Frontal cortex (tissue), 1 donor: ENCODE measurements at regions not wholly inside any gene's neighbourhood (a gene's known extent, or its start where the extent isn't known, plus 50 kb on each side); places are given as distances from the start of the nearest gene placed in this dataset. TPM values are rescaled to one million over a fixed set of nuclear protein-coding genes. Genes with fewer than 3 reads are reported as not detected.

ENCODE experiments used
- small RNA-seq: library from RNA; depleted of rRNA; stranded (forward); fragments of <200 nt; gene quantifications from one replicate; pipeline ENCODE3, GENCODE V24; 2014

Small RNA genes lying in the stretch of these regions (small RNA-seq; reads per million reads assigned to genes)
- gene AC114501.1 (not detected), gene RNU6-912P (not detected), gene SNORA15B-2 (not detected), gene SNORA22 (not detected)
